GM19351 (cell line): ENCODE measurements at regions not wholly inside any gene's neighbourhood (a gene's known extent, or its start where the extent isn't known, plus 50 kb on each side); places are given as distances from the start of the nearest gene placed in this dataset.

Experiments
- ATAC-seq: cut with Tn5 transposase; IDR thresholded peaks from one replicate; pipeline ENCODE4 v1.9.1; 2021; ENCODE audit warnings: mild to moderate bottlenecking, moderate library complexity; ENCODE audit not compliant: unreplicated experiment

DNA sequence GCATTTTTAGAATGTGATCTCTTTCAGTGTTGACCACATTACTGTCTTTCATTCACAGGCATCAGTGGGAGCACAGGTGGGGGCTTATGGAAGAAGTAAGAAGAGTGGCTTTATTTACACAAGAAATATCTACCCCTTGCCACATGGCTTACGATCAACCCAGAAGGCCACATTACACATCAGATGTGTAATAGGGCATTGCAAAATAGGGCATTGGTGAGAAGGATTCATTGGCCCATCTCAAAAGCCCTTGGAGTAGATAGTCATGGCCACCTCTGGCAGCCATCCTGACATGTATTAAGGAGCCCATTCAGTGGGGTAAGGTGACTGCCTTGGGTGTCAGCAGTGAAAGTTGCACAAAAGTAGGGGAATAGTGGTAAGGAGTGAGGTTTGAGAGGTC lies 97.5 kb downstream of the MAFB start:
- ATAC-seq, result no peak

DNA sequence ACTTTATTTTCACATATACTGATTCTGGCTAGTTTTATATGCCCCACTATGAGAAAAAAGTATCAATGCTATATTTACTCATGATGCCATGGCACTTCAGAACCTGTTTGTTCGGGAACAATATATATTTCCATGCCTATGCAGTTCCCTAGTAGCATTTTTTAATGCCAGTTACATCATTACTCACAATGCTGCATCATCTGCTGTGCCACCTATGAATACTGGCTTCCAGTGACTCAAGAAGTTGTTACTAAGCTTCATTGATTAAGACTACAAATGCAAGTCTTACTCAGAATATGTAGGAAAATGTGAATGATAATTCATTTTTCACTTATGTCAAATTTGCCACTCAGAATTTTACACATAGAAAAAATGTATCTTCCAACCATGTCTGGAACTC lies 97.9 kb downstream of the MAFB start:
- no peak for ATAC-seq

DNA sequence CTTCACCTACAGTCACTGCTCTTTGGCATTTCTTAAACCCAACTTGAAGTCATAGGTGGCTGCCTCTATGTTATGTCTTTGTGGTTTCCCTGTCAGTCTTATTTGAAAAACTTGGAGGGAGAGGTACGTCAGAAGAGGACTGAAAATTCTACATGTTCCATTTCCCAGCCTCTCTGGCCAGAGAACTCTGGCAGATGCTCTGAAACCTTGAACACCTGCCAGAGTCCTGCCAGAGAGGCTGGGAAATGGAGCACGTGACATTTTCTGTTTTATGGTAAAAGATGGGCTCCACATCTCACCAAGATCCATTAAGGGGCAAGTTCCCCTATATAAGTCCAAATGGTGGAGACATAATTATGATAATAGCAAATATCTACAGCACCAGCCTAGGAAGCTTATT lies 99.5 kb downstream of the MAFB start:
- no peak for ATAC-seq

DNA sequence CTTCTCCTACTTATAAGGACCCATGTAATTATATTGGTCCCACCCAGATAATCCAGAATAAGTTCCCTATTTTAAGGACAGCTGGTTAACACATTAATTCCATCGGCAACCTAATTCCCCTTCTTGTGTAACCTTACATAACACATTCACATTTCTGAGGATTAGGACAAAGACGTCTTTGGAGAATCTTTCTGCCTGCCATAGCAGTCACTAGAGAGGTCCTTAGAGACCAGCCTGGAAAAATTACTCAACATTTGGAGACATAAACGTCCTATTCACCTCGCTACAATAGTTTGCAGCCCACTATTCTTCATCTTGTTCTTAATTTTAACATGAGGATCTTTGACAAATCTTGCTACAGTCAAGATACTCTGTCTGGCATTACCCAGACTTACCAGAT lies 100.1 kb downstream of the MAFB start:
- no peak for ATAC-seq

DNA sequence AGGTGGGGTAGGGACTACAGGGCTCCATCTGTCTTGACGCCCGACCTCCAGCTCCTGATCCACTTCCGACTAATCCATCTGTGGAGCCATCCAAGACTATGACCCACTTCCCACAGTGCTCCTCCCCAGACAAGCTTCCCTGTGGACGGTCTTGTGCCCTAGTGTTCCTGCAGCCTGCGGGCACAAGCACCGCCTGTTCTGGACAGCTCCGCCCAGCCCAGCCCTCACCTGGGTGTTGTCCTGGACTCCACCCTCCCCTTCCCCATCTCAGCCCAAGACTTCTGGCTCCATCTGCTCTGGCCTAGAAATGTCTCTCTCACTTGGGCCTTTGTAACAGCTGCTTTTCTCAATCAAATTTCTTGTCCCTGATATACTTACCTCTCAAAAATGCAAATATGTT lies 102.0 kb downstream of the MAFB start:
- ATAC-seq, result no peak

DNA sequence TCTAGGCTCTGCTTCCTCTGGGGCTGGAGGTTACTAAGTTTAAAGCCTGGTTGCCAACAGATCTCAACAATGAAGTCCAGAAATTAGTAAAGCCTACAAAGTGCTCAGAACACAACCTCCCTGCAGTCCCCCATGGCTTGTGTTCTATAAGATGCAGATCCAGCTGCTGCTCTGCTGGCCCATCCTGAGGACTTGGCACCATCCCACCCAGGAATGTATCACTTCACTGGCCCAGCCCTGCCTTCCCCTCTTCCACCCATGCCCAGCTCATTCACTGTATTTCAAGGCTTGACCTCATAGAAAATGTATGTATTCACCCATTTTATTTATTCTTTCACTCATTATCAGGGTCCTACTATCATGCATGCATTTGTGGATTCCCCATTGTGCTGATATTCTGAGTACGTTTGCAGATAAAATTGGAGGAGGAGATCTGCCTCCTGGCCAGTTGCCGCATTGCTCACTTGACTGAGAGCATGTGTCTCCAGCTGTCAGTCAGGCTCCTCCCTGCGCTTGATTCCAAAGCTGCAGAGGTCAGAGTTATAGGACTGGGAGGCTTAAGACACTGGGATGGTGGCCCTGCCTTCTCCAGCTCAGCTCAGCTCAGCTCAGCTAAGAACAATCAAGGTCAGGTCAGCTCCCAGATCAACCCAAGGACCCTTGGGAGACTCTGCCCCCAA lies 104.8 kb downstream of the MAFB start:
- ATAC-seq, result no peak

DNA sequence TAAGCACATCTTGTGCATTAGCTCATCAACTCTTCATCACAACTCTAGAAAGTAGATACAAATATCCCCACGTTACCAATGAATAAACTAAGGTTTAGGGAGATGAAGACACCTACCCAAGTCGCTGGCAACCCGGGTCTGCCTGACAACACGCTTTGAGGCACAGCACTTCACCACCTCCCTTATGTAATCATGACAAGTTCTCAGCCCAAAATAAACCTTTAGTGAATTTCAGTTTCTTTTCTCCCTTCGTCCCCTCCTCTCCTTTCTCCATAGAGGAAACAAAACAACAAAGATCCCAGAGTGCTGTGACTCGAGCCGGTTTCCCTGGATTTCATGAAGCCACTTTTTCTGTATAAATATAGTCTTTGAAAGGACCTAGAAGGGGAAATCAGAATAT lies 105.4 kb downstream of the MAFB start:
- ATAC-seq, result no peak

DNA sequence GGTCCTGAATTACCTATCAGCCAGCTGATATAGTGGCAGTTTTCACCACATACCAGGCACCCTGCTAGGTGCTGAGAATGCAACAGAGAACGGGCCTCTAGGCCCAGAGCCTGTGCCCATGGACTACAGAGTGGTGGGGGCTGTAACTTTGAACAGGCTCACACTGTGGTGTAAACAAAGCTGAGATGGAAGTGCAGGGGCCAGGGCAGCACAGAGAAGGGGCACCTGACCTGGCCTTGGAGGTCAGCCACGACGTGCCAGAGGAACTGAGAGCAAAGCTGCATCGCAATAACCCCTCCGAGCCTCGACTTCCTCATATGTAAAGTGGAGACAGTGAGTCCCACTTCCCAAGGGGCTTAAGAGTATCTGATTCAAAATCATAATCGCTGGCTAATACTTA lies 105.8 kb downstream of the MAFB start:
- ATAC-seq, result no peak

DNA sequence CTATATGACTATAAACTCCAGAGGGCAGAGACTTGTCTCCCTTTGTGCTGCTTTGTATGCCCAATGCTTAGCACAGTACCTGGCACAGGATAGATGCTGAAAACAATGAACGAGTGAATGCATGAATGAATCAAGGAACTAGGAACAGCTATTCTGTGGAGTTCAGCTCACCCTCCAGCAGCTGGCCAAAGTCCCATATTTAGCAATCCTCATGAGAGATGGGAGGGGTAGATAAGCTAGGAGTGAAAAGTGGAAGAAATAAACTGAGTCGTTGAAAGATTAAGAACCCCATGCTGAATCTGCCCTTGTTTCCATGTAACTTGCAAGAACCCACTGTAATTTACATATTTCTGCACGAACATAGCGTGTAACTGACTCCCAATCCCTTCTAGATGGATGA lies 106.5 kb downstream of the MAFB start:
- ATAC-seq, result no peak

DNA sequence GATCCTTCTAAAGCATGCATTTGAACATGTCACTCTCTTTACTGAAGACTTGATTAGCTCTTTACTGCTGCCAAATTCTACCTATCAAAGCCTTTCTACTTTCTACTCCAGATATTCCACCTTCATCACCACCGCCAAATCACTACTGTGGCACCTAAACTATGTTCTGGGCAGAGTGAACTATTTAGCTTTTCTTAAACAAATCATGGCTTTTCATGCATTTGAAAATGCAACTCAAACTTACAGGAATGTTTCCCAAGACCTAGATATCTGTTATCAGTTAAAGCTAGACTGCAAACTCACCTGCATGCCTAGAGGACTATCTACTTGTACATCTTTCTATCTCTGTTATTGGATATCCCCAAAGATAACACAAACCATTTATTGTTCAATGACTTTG lies 109.3 kb downstream of the MAFB start:
- no peak for ATAC-seq

DNA sequence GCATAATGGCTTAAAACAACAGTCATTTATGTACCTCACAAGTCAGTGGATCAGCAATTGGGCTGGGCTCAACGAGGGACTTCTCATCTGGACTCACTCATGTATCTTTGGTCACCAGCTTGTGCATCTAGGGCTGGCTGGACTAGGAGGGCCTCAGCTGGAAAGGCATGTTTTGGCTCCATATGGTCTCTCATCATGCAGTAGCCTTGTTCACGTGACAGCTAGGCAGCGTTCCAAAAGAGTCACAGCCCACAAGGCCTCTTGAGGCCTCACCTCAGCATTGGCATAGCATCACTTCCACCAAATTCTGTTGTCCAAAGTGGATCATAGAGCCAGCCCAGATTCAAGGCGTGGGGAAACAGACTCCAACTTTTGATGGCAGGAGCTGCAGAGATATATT lies 110.1 kb downstream of the MAFB start:
- no peak for ATAC-seq

DNA sequence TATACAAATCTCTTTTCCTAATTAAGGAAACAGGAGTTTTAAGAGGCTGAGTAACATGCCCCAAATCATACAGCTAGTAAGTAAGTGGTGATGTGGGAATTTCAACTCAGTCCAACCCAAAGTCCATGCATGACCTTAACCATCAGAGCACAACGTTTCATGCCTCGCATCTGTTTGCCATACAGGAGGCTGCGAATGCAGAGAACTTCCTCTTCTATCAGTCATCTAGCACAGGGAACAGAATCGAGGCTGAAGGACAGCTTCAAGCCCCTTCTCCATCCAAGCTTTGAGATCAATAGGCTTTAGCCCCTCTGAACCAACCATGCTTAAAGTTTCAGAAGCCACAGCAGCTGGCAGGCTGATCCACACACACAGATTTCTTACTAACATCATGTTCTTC lies 113.2 kb downstream of the MAFB start:
- ATAC-seq, result no peak

DNA sequence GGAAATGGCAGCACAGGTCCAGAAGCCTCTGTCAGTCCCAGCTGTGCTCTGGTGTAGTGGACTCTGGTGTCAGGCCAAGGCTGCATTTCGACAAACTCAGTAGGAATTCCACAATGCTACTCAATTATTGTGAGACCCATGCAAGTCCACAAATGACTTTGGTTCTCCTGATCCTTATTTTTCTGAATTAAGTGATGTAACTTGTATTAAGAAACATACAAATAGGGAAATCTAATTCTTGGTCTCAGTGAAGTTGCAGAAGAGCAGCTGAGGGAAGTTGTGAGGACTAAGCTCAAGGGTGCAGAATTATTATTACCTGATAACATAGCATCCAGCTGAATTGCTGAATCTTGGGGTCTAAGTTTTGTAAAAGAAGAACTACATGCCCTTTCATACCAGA lies 116.8 kb downstream of the MAFB start:
- no peak for ATAC-seq

DNA sequence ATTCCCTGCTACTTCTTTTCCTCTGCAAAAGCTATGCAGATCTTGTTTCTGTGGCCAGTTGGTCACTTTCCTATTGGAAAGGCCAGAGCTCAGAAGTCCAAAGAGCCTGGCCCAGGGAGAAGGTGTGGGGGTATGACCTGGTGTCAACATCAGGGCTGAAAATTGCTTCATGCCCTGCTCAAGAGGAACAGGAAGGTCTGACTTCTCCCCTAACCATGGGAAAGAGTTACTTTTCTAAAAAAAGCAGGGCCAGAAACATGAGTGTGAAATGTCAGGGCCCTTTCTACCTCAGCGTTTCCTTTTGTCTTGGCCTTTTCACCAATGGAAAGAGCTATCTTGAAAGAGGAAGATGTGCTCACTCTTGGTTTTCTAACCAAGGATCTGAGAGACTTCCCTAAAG lies 117.4 kb downstream of the MAFB start:
- no peak for ATAC-seq

DNA sequence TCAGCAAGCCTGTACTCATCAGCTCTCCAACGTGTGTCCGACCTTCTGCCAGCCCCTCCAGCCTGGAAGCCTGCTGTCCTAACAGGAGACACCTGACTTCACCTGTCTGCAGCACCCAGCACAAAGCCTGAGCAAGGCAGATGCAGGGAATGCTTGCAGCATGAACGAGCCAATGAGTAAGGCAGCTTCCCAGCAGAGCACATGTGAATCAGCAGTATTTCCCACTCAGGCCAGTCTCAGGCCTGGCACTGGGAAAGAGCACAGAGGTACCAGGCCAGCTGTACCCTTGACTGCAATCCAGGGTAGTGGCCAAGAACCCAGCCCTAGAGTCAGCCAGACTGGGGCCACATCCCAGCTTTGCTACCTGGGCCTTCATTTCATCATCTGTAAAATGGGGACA lies 120.8 kb downstream of the MAFB start:
- ATAC-seq, result no peak

DNA sequence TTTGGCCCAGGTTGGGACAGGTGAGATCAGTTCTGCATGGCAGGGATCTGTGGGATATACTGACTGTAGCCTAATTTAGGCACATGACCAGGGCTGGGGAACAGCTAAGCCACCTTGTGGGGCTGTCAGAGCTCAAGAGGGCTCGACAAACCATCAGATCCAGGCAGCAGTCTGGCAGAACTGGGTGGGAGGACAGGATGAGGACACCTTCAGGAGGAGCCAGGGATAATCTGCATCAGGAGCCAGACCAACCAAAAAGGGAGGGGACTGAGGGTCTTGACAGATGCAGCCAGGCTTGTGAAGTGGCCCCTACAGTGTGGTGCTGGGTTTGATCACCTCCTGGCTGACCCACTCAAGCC lies 123.4 kb downstream of the MAFB start:
- ATAC-seq, result no peak

DNA sequence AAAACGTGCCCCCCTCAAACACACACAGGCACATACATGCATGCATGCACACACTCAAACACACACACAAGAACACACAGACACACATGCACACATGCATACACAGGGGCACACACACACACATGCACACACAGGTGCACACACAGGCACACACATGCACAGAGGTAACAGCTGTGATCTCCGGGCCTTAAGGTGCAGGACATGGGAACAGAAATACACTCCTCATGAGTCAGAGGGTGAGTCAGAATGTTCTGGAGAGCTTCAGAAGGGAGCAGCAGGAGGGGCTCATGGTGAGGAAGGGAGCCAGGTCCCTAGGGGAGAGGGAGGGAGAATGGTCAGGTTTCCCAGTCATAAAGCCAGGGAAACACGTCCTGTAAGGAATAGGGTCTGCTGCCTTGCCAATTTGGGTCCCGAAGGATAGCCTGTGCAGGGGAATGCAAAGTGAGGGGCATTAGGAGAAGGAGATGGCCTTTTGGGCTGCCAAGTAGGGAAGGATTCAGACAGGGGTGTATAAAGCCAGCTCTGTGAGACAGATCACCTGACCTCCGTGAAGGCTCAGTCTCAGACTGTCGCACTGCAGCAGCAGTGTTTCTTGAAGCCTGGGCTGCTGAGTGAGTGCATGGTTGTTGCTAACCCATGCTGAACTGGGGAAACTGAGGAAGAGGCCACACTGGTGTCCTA lies 123.9 kb downstream of the MAFB start:
- no peak for ATAC-seq

DNA sequence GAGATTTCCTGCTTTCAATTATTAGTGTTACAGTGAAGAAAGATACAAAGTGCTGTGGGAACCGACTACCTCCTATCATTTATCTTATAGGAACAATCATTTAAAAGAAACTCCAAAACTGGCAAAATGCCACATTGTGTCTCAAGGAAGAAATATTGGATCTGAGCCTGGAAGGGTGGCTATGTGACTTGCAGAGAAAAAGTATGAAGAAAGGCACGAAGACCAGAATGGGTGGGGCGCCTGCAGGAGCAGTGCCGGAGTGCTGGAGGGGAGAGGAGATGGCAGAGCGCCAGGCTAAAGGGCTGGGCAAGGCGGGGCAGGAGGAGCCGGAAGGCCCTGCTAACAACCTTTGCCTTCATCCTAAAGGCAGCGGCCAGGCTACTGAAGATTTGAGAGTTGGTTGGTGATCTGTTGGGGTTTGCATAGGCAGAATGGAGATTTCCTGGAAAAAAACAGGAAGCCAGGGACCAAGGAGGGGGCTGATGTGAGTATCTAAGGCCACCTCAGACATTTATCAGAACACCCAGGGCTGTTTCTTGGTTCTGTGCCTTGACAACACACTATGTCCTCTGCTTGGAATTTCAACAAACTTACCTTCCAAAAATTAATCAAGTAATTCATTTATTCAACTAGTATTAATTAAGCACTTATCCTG lies 125.6 kb downstream of the MAFB start:
- no peak for ATAC-seq

DNA sequence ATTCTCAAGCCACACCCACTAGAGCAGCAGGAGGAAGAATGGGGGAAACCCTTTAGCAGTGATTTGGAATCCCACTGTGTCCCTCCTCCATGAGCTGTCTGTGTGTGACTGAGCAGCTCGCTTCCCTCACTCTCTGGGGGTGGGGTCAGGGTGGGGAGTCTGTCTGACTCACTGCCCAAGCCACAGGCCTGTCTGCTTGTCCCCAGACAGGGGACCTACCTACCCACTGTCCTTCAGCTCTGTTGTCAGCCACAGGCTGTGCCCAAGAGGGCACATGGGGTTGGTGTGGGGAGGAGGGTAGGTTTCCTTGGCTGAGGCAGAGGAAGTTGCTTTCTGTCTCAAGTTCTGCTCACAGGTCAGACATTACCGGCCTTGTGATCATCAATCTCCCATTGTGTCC lies 127.0 kb downstream of the MAFB start:
- no peak for ATAC-seq

DNA sequence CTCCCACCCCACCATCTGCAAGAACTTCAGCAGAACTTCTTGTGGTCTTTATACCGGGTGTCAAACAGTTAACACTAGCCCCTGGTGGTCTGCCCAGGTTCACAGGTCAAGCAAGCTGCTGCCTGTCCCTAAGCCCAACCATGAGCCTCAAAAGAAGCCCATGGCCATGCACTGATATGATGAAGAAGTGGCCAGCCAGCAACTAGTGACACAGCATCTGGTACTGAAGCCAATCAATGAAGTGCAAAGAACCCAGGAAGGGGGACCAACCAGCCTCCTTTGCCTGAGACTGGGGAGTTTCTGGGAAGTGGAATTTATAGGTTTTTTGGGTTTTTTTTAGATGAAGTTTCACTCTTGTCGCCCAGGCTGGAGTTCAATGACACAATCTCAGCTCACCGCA lies 127.8 kb downstream of the MAFB start:
- no peak for ATAC-seq

DNA sequence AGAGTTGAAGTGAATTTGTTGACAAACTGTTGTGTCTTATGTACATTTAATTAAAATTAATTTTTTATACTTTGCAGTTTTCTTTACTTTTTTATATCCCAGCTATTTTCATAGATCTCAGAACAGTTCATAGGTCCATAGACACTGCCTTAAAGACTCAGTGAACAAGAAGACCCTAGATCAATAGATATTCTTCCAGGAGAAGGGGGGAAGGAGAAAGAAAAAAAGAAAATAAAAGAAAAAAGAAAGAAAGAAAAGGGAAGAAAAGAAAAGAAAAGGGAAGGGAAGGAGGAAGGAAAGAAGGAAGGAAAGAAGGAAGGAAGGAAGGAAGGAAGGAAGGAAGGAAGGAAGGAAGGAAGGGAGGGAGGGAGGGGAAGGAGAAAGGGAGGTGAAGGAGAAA lies 130.8 kb downstream of the MAFB start:
- ATAC-seq, result no peak

DNA sequence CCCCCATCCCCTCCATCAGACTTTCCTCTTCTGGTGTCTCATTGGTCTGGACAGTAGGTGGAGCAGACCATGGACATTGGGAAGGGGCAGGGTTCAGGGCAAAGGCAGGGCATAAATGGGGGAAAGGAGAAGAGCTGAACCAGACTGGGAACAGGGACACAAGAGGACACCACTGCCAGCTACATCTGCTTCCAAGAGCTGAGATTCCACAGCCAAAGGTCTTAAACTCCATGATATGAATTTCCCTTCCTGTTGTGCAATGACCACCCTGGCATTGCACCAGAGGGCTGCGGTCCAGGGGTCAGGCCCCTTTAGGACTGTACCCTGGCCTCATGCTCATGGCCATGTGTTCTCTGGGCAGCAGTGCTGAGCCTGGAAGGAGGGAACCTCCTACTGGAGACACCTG lies 137.9 kb downstream of the MAFB start:
- ATAC-seq, result no peak
